ENCODE measurements at regions not wholly inside any gene's neighbourhood (a gene's known extent, or its start where the extent isn't known, plus 50 kb on each side); places are given as distances from the start of the nearest gene placed in this dataset.

DNA sequence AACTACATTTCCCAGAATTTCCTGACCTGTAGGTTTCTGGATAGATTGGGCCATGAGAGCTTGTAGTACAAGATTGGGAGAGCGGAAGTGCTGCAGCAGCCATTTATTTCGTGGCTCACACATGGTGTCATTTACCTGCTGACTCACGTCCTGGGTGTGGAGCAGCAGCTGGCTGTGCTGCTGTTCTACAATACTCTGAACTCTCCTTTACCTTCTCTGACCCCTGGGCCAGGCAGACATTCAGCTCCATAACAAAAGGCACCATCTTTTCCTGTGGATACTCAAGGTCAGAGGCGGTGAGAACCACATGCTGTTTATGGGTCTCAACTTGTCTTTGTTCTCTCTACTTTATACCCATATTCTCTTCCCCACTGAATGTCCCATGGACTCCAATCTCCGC lies 490.2 kb downstream of the IGSF11 start (continued):
- TF ChIP-seq, protein P1, sequence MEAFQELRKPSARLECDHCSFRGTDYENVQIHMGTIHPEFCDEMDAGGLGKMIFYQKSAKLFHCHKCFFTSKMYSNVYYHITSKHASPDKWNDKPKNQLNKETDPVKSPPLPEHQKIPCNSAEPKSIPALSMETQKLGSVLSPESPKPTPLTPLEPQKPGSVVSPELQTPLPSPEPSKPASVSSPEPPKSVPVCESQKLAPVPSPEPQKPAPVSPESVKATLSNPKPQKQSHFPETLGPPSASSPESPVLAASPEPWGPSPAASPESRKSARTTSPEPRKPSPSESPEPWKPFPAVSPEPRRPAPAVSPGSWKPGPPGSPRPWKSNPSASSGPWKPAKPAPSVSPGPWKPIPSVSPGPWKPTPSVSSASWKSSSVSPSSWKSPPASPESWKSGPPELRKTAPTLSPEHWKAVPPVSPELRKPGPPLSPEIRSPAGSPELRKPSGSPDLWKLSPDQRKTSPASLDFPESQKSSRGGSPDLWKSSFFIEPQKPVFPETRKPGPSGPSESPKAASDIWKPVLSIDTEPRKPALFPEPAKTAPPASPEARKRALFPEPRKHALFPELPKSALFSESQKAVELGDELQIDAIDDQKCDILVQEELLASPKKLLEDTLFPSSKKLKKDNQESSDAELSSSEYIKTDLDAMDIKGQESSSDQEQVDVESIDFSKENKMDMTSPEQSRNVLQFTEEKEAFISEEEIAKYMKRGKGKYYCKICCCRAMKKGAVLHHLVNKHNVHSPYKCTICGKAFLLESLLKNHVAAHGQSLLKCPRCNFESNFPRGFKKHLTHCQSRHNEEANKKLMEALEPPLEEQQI (IDR thresholded peaks at IDR 0.05): no peak
- TF ChIP-seq ZNF175 (CRISPR knock-in tag; IDR thresholded peaks at IDR 0.05; ENCODE audit: low read depth): peak; percentile 33; the same call in 1 of the 2 replicates
- TF ChIP-seq FOXP1 (CRISPR knock-in tag; IDR thresholded peaks at IDR 0.05): no peak
- no peak for TF ChIP-seq ZNF764 (CRISPR knock-in tag; IDR thresholded peaks at IDR 0.05; ENCODE audit: low read depth)
- no peak for TF ChIP-seq KLF16 (IDR thresholded peaks at IDR 0.05)
- TF ChIP-seq SPI1 (IDR thresholded peaks at IDR 0.05; ENCODE audit: borderline replicate concordance, low read depth, low read length): peak; percentile 59; the same call in 1 of the 2 replicates
- peak; percentile 71 for TF ChIP-seq ETV1 (tag; conservative IDR thresholded peaks at IDR 0.05; ENCODE audit: low read depth)
- no peak for TF ChIP-seq ZNF23 (CRISPR knock-in tag; IDR thresholded peaks at IDR 0.05)
- no peak for TF ChIP-seq RFX5 (IDR thresholded peaks at IDR 0.05; ENCODE audit: low read depth, low read length)
- TF ChIP-seq RB1 (IDR thresholded peaks at IDR 0.05; ENCODE audit: low read depth): no peak
- TF ChIP-seq MEF2D (tag; conservative IDR thresholded peaks at IDR 0.05; ENCODE audit: low read depth): 0 out of 2 replicates have a peak, but pooled peaks have one; percentile 15
- no peak for TF ChIP-seq SP1 (CRISPR knock-in tag; IDR thresholded peaks at IDR 0.05)
- TF ChIP-seq, protein P2, sequence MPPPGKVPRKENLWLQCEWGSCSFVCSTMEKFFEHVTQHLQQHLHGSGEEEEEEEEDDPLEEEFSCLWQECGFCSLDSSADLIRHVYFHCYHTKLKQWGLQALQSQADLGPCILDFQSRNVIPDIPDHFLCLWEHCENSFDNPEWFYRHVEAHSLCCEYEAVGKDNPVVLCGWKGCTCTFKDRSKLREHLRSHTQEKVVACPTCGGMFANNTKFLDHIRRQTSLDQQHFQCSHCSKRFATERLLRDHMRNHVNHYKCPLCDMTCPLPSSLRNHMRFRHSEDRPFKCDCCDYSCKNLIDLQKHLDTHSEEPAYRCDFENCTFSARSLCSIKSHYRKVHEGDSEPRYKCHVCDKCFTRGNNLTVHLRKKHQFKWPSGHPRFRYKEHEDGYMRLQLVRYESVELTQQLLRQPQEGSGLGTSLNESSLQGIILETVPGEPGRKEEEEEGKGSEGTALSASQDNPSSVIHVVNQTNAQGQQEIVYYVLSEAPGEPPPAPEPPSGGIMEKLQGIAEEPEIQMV (tag; conservative IDR thresholded peaks at IDR 0.05; ENCODE audit: low read depth): peak; percentile 32; the same call in 1 of the 2 replicates
- TF ChIP-seq EHMT2 (IDR thresholded peaks at IDR 0.05): 0 out of 2 replicates have a peak, but pooled peaks have one; percentile 17
- TF ChIP-seq RBM39 (optimal IDR thresholded peaks at IDR 0.05; ENCODE audit: low read depth, low read length): no peak
- TF ChIP-seq ZNF124 (CRISPR knock-in tag; IDR thresholded peaks at IDR 0.05): no peak
- TF ChIP-seq FOSL1 (tag; conservative IDR thresholded peaks at IDR 0.05): 0 out of 2 replicates have a peak, but pooled peaks have one; percentile 32
- no peak for TF ChIP-seq TAF1 (IDR thresholded peaks at IDR 0.05; ENCODE audit: control insufficient read depth, extremely low read depth, insufficient read depth, low read length, severe bottlenecking)
- no peak for TF ChIP-seq WHSC1 (IDR thresholded peaks at IDR 0.05; ENCODE audit: low read length)
- TF ChIP-seq, protein P3, sequence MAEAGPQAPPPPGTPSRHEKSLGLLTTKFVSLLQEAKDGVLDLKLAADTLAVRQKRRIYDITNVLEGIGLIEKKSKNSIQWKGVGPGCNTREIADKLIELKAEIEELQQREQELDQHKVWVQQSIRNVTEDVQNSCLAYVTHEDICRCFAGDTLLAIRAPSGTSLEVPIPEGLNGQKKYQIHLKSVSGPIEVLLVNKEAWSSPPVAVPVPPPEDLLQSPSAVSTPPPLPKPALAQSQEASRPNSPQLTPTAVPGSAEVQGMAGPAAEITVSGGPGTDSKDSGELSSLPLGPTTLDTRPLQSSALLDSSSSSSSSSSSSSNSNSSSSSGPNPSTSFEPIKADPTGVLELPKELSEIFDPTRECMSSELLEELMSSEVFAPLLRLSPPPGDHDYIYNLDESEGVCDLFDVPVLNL (CRISPR knock-in tag; IDR thresholded peaks at IDR 0.05; ENCODE audit: low read depth): no peak
- no peak for TF ChIP-seq KDM2B (CRISPR knock-in tag; IDR thresholded peaks at IDR 0.05)
- TF ChIP-seq CBFA2T3 (IDR thresholded peaks at IDR 0.05): peak; percentile 36
- 0 out of 2 replicates have a peak, but pooled peaks have one; percentile 15 for TF ChIP-seq ZBTB17 (CRISPR knock-in tag; IDR thresholded peaks at IDR 0.05)

Measured in K562 (cell line).